ENCODE measurements at regions not wholly inside any gene's neighbourhood (a gene's known extent, or its start where the extent isn't known, plus 50 kb on each side); places are given as distances from the start of the nearest gene placed in this dataset.

DNA sequence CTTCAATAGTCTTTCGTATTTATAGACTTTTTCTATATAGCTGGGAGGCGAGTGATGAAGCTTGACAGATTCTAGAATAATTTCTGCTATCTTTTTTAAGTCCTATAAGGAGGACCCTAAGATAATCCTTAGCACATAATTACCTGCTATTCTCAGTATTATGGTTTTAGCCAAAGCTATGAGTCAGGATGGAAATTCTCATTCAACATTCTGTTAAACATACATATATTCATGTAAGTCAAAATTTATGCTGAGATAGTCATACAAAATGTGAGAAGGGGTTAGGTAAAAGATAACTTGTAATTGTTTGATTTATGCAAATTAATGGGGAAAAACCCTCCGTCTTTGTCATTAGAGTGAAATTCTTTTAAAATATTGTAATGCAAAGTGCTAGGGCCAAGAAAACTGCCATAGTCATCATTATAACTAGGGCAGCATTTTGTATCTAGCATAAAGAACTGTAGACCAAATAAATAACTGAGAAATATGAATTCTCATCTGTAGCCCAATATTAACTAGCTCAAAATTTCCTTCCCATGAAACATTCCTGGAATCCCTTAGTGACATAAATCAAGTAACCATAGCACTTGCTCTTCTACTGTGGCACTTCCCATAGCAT lies 118.5 kb downstream of the MRPS30 start:
- TF ChIP-seq, protein P1, sequence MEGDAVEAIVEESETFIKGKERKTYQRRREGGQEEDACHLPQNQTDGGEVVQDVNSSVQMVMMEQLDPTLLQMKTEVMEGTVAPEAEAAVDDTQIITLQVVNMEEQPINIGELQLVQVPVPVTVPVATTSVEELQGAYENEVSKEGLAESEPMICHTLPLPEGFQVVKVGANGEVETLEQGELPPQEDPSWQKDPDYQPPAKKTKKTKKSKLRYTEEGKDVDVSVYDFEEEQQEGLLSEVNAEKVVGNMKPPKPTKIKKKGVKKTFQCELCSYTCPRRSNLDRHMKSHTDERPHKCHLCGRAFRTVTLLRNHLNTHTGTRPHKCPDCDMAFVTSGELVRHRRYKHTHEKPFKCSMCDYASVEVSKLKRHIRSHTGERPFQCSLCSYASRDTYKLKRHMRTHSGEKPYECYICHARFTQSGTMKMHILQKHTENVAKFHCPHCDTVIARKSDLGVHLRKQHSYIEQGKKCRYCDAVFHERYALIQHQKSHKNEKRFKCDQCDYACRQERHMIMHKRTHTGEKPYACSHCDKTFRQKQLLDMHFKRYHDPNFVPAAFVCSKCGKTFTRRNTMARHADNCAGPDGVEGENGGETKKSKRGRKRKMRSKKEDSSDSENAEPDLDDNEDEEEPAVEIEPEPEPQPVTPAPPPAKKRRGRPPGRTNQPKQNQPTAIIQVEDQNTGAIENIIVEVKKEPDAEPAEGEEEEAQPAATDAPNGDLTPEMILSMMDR (IDR thresholded peaks at IDR 0.05; ENCODE audit: low read depth, low read length, poor library complexity, severe bottlenecking) = no peak
- TF ChIP-seq EZH2phosphoT487 (IDR thresholded peaks at IDR 0.05; ENCODE audit: borderline replicate concordance, low read length) = no peak
- no peaks in the 10 kb centered on the region for H3K36me3 ChIP-seq (ENCODE audit: control insufficient read depth, low read length)
- H3K4me1 ChIP-seq (ENCODE audit: control insufficient read depth, low read length) = no peaks in the 10 kb centered on the region
- no peaks in the 10 kb centered on the region for H3K9me2 ChIP-seq (replicated peaks; ENCODE audit: control insufficient read depth, low read length)
- no peaks in the 10 kb centered on the region for H3K79me2 ChIP-seq (ENCODE audit: control insufficient read depth, low read length)
- no peaks in the 10 kb centered on the region for H3K27me3 ChIP-seq (ENCODE audit: control insufficient read depth, low read length)
- H3K27ac ChIP-seq (ENCODE audit: low read depth, low read length) = no peak overlapping the region
- no peak overlapping the region for H3K4me2 ChIP-seq (ENCODE audit: low read length)
- no peaks in the 10 kb centered on the region for H3F3A ChIP-seq (ENCODE audit: control insufficient read depth, insufficient read depth)
- no peaks in the 10 kb centered on the region for H4K20me1 ChIP-seq (ENCODE audit: control insufficient read depth, insufficient read depth, low read depth, low read length)
- no peaks in the 10 kb centered on the region for H3K9me3 ChIP-seq (ENCODE audit: control insufficient read depth, insufficient read depth, low read length)
- H3K4me3 ChIP-seq (ENCODE audit: low read length) = no peak overlapping the region

DNA sequence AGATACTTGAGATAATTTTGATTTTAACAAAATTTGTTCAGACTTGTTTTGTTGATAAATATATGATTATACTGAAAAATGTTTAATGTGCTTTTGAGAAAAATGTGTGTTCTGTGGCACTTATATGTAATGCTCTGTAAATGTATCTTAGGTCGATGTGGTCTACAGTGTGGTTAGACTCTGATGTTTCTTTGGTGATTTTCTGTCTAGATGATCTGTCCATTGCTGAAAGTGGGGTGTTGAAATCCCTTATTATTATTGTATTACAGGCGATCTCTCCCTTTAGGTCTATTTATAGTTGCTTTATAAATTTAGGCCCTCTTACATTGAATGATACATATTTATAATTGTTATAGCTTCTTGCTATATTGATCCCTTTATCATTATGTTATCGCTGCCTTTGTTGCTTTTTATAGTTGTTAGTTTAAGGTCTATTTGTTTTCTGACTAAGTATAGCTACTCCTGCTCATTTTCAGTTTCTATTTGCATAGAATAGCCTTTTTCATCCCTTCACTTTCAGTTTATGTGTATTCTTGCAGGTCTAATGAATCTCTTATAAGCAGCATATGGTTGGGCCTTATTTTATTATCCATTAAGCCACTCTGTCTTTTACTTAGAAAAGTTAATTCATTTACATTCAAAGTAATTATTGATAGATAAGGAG lies 124.3 kb downstream of the MRPS30 start:
- H3K4me3 ChIP-seq (ENCODE audit: low read length) = no peak overlapping the region
- H3K27ac ChIP-seq (ENCODE audit: low read depth, low read length) = no peak overlapping the region
- H3K27me3 ChIP-seq (ENCODE audit: control insufficient read depth, low read length) = no peaks in the 10 kb centered on the region
- no peaks in the 10 kb centered on the region for H3F3A ChIP-seq (ENCODE audit: control insufficient read depth, insufficient read depth)
- no peaks in the 10 kb centered on the region for H3K9me2 ChIP-seq (replicated peaks; ENCODE audit: control insufficient read depth, low read length)
- no peak overlapping the region for H3K4me2 ChIP-seq (ENCODE audit: low read length)
- no peaks in the 10 kb centered on the region for H3K79me2 ChIP-seq (ENCODE audit: control insufficient read depth, low read length)
- H4K20me1 ChIP-seq (ENCODE audit: control insufficient read depth, insufficient read depth, low read depth, low read length) = no peaks in the 10 kb centered on the region
- no peaks in the 10 kb centered on the region for H3K9me3 ChIP-seq (ENCODE audit: control insufficient read depth, insufficient read depth, low read length)
- no peaks in the 10 kb centered on the region for H3K4me1 ChIP-seq (ENCODE audit: control insufficient read depth, low read length)
- TF ChIP-seq, protein P1 (IDR thresholded peaks at IDR 0.05; ENCODE audit: low read depth, low read length, poor library complexity, severe bottlenecking) = no peak
- H3K36me3 ChIP-seq (ENCODE audit: control insufficient read depth, low read length) = no peaks in the 10 kb centered on the region

DNA sequence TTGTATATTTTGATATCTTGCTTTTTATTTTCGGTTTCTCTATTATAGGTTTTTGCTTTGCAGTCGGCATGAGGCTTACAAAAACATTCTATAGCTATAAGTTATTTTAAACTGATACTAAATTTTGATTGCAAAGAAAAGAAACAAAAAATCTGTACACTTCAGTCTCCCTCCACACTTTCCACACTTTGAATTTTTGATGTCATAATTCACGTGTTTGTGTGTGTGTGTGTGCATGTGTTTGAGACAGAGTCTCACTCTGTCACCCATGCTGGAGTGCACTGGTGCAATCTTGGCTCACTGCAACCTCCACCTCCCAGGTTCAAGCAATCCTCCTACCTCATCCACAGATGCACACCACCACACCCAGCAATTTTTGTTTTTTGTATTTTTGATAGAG lies 124.9 kb downstream of the MRPS30 start:
- no peaks in the 10 kb centered on the region for H3K36me3 ChIP-seq (ENCODE audit: control insufficient read depth, low read length)
- H3K9me3 ChIP-seq (ENCODE audit: control insufficient read depth, insufficient read depth, low read length) = no peaks in the 10 kb centered on the region
- H3F3A ChIP-seq (ENCODE audit: control insufficient read depth, insufficient read depth) = no peaks in the 10 kb centered on the region
- H3K4me1 ChIP-seq (ENCODE audit: control insufficient read depth, low read length) = no peaks in the 10 kb centered on the region
- TF ChIP-seq EZH2phosphoT487 (IDR thresholded peaks at IDR 0.05; ENCODE audit: borderline replicate concordance, low read length) = no peak
- TF ChIP-seq, protein P1 (IDR thresholded peaks at IDR 0.05; ENCODE audit: low read depth, low read length, poor library complexity, severe bottlenecking) = no peak
- H3K27ac ChIP-seq (ENCODE audit: low read depth, low read length) = no peak overlapping the region
- no peaks in the 10 kb centered on the region for H3K9me2 ChIP-seq (replicated peaks; ENCODE audit: control insufficient read depth, low read length)
- no peaks in the 10 kb centered on the region for H3K27me3 ChIP-seq (ENCODE audit: control insufficient read depth, low read length)
- H3K4me2 ChIP-seq (ENCODE audit: low read length) = no peak overlapping the region
- no peak overlapping the region for H3K4me3 ChIP-seq (ENCODE audit: low read length)
- no peaks in the 10 kb centered on the region for H4K20me1 ChIP-seq (ENCODE audit: control insufficient read depth, insufficient read depth, low read depth, low read length)
- no peaks in the 10 kb centered on the region for H3K79me2 ChIP-seq (ENCODE audit: control insufficient read depth, low read length)
